ENCODE measurements at regions not wholly inside any gene's neighbourhood (a gene's known extent, or its start where the extent isn't known, plus 50 kb on each side); places are given as distances from the start of the nearest gene placed in this dataset.

- no peaks in the 10 kb centered on the region for H3K9me3 Mint-ChIP-seq
- no peaks in the 10 kb centered on the region for H3K36me3 Mint-ChIP-seq (ENCODE audit: low read depth)
- intact Hi-C loops (cut with micrococcal nuclease), result no loop called here
- H3K4me3 Mint-ChIP-seq, result no peak overlapping the region
- H3K4me1 Mint-ChIP-seq (ENCODE audit: low read depth), result no peaks in the 10 kb centered on the region
- no peak for TF ChIP-seq CTCF (IDR thresholded peaks at IDR 0.05)
- CTCF ChIA-PET, result interaction anchor here (0.6 kb wide), 1 partner anchor 14 kb away, joined by 3 read pairs; no protein-coding TSS in a partner anchor
- no peak overlapping the region for H3K27ac Mint-ChIP-seq
- DNase-seq, result no peak
- no peak for ATAC-seq
- peaks cover 1% of the 10 kb centered on the region for H3K27me3 Mint-ChIP-seq
- POLR2A ChIA-PET, result no interaction called here
These were observed 194.7 kb upstream of the FAR2 start for GRCh38 chr12:28954333-28954732.

- no peaks in the 10 kb centered on the region for H3K4me1 Mint-ChIP-seq (ENCODE audit: low read depth)
- ATAC-seq, result no peak
- POLR2A ChIA-PET, result no interaction called here
- H3K27ac Mint-ChIP-seq, result no peak overlapping the region
- H3K27me3 Mint-ChIP-seq, result peaks cover 3% of the 10 kb centered on the region
- no peaks in the 10 kb centered on the region for H3K9me3 Mint-ChIP-seq
- intact Hi-C loops (cut with micrococcal nuclease), result no loop called here
- no peaks in the 10 kb centered on the region for H3K36me3 Mint-ChIP-seq (ENCODE audit: low read depth)
- TF ChIP-seq CTCF (IDR thresholded peaks at IDR 0.05), result no peak
- H3K4me3 Mint-ChIP-seq, result no peak overlapping the region
- no peak for DNase-seq
- CTCF ChIA-PET, result no interaction called here
These were observed 193.6 kb upstream of the FAR2 start for GRCh38 chr12:28955491-28955890.

GRCh38 chr12:28955931-28956330 is 193.1 kb upstream of the FAR2 start:
- Mint-ChIP-seq H3K27me3 (peaks cover 3% of the 10 kb centered on the region), H3K27ac (no peak overlapping the region), H3K9me3 (no peaks in the 10 kb centered on the region), H3K4me3 (no peak overlapping the region), H3K4me1 (ENCODE audit: low read depth) (no peaks in the 10 kb centered on the region), H3K36me3 (ENCODE audit: low read depth) (no peaks in the 10 kb centered on the region)
- DNase-seq, result no peak
- ATAC-seq, result no peak
- TF ChIP-seq CTCF (IDR thresholded peaks at IDR 0.05), result no peak
- intact Hi-C loops (cut with micrococcal nuclease), result no loop called here
- POLR2A ChIA-PET, result no interaction called here
- CTCF ChIA-PET, result no interaction called here

GRCh38 chr12:28958553-28959195 is 190.4 kb upstream of the FAR2 start:
- H3K27me3 Mint-ChIP-seq, result peaks cover 4% of the 10 kb centered on the region
- H3K4me3 Mint-ChIP-seq, result no peak overlapping the region
- H3K36me3 Mint-ChIP-seq (ENCODE audit: low read depth), result no peaks in the 10 kb centered on the region
- no peak for ATAC-seq
- POLR2A ChIA-PET, result no interaction called here
- H3K4me1 Mint-ChIP-seq (ENCODE audit: low read depth), result no peaks in the 10 kb centered on the region
- no peak overlapping the region for H3K27ac Mint-ChIP-seq
- H3K9me3 Mint-ChIP-seq, result no peaks in the 10 kb centered on the region
- TF ChIP-seq CTCF (IDR thresholded peaks at IDR 0.05), result no peak
- DNase-seq, result no peak
- intact Hi-C loops (cut with micrococcal nuclease), result no loop called here
- CTCF ChIA-PET, result no interaction called here

GRCh38 chr12:28961948-28962384 is 187.1 kb upstream of the FAR2 start:
- H3K27ac Mint-ChIP-seq, result no peak overlapping the region
- H3K36me3 Mint-ChIP-seq (ENCODE audit: low read depth), result no peaks in the 10 kb centered on the region
- ChIA-PET CTCF (no interaction called here), POLR2A (no interaction called here)
- no peak for TF ChIP-seq CTCF (IDR thresholded peaks at IDR 0.05)
- peaks cover 9% of the 10 kb centered on the region for H3K27me3 Mint-ChIP-seq
- no peaks in the 10 kb centered on the region for H3K9me3 Mint-ChIP-seq
- intact Hi-C loops (cut with micrococcal nuclease), result no loop called here
- no peaks in the 10 kb centered on the region for H3K4me1 Mint-ChIP-seq (ENCODE audit: low read depth)
- ATAC-seq (no peak), DNase-seq (no peak)
- no peak overlapping the region for H3K4me3 Mint-ChIP-seq

All from activated CD8-positive, alpha-beta T cell treated with anti-CD3 and anti-CD28 coated beads for 36 hours (primary cell).